Esophagus muscularis mucosa (tissue), 4 donors: ENCODE measurements at regions not wholly inside any gene's neighbourhood (a gene's known extent, or its start where the extent isn't known, plus 50 kb on each side); places are given as distances from the start of the nearest gene placed in this dataset.

Source experiments
- DNase-seq: peaks from one replicate; pipeline ENCODE4 v3.0.0-alpha.2; 2017; ENCODE audit errors: extremely low spot score
- H3K27ac ChIP-seq, 4 donors: fragments of 200-600 bp; sonication (generic); replicated peaks in 1 of 4; 1 replicate in 3 of 4; 2 replicates in 1 of 4; pipeline ENCODE4 v1.5.1; 2016 to 2019; ENCODE audit warnings: mild to moderate bottlenecking in 1 of 4
- H3K27me3 ChIP-seq, 4 donors: fragments of 200-600 bp; sonication (generic); one replicate each; pipeline versions ENCODE4 v1.5.1 to v1.6.0; 2016 to 2019
- H3K36me3 ChIP-seq, 4 donors: fragments of 200-600 bp; sonication (generic); one replicate each; pipeline ENCODE4 v1.5.1; 2016 to 2019
- H3K4me1 ChIP-seq, 4 donors: fragments of 200-600 bp; sonication (generic); one replicate each; pipeline ENCODE4 v1.5.1; 2016 to 2019
- H3K4me3 ChIP-seq, 4 donors: fragments of 200-600 bp; sonication (generic); 1 replicate in 2 of 4; 2 replicates in 2 of 4; pipeline ENCODE4 v1.5.1; 2016 to 2019; ENCODE audit warnings: mild to moderate bottlenecking in 4 of 4, moderate library complexity in 1 of 4
- H3K9me3 ChIP-seq, 4 donors: fragments of 200-600 bp; sonication (generic); 1 replicate in 3 of 4; 2 replicates in 1 of 4; pipeline ENCODE4 v1.5.1; 2016 to 2019
- CTCF ChIP-seq, 3 experiments: fragments of 200-600 bp in 2 of 3; fragments of 450-650 bp in 1 of 3; sonication (generic) in 2 of 3; IDR thresholded peaks; one replicate each; pipeline ENCODE4 v1.5.1; 2017 to 2019; ENCODE audit warnings: antibody characterized with exemption in 3 of 3, mild to moderate bottlenecking in 2 of 3, moderate library complexity in 1 of 3
- EP300 ChIP-seq: sonication (generic); formaldehyde crosslinking; IDR thresholded peaks from one replicate; pipeline ENCODE4 v1.6.1; 2017; ENCODE audit warnings: antibody characterized with exemption
- POLR2A ChIP-seq: fragments of 450-650 bp; IDR thresholded peaks from one replicate; pipeline ENCODE4 v1.6.1; 2017; ENCODE audit warnings: antibody characterized with exemption, moderate library complexity, mild to moderate bottlenecking, low read depth
- POLR2AphosphoS5 ChIP-seq, 2 donors: sonication (generic); formaldehyde crosslinking; IDR thresholded peaks; one replicate each; pipeline ENCODE4 v1.6.1; 2017; ENCODE audit warnings: antibody characterized with exemption in 2 of 2
- WGBS: methylation state at CpG from one replicate; pipeline ENCODE4 v1.1.5; 2018; 5-methylcytosine and 5-hydroxymethylcytosine counted together
- intact Hi-C: fragments of 100-400 bp; cut with DNase I; formaldehyde crosslinking; loops from one replicate; pipeline ENCODE4 v1.15.1; 2023

GRCh38 chr9:16252616-16253015 is 617.9 kb downstream of the BNC2 start:
- TF ChIP-seq EP300 (no peak), POLR2AphosphoS5 (IDR thresholded peaks at IDR 0.05) (no peak), POLR2A (no peak), CTCF (IDR thresholded peaks at IDR 0.05) (no peak)
- no peak for DNase-seq
- WGBS = 82% methylated on average over 5 of the region's 5 CpGs
- Histone ChIP-seq H3K4me3 (no peak overlapping the region), H3K4me1 (no peaks in the 10 kb centered on the region), H3K9me3 (no peaks in the 10 kb centered on the region), H3K27ac (no peak overlapping the region), H3K27me3 (no peaks in the 10 kb centered on the region), H3K36me3 (no peaks in the 10 kb centered on the region)
- intact Hi-C loops = no loop called here

GRCh38 chr9:16254674-16255073 is 615.8 kb downstream of the BNC2 start:
- TF ChIP-seq POLR2A (no peak), CTCF (IDR thresholded peaks at IDR 0.05) (no peak), POLR2AphosphoS5 (IDR thresholded peaks at IDR 0.05) (no peak), EP300 (no peak)
- Histone ChIP-seq H3K4me3 (no peak overlapping the region), H3K4me1 (no peaks in the 10 kb centered on the region), H3K36me3 (no peaks in the 10 kb centered on the region), H3K9me3 (no peaks in the 10 kb centered on the region), H3K27ac (no peak overlapping the region), H3K27me3 (no peaks in the 10 kb centered on the region)
- intact Hi-C loops = no loop called here
- WGBS = 74% methylated on average over 4 of the region's 4 CpGs
- DNase-seq = no peak

GRCh38 chr9:16255217-16255616 is 615.3 kb downstream of the BNC2 start:
- Histone ChIP-seq H3K27me3 (no peaks in the 10 kb centered on the region), H3K4me1 (no peaks in the 10 kb centered on the region), H3K36me3 (no peaks in the 10 kb centered on the region), H3K4me3 (no peak overlapping the region), H3K9me3 (no peaks in the 10 kb centered on the region), H3K27ac (no peak overlapping the region)
- no peak for DNase-seq
- no peak for TF ChIP-seq EP300
- TF ChIP-seq CTCF (IDR thresholded peaks at IDR 0.05) = no peak
- no peak for TF ChIP-seq POLR2AphosphoS5 (IDR thresholded peaks at IDR 0.05)
- no peak for TF ChIP-seq POLR2A
- intact Hi-C loops = no loop called here
- whole genome bisulfite sequencing = 79% methylated on average over 4 of the region's 4 CpGs

- H3K27me3 ChIP-seq = no peaks in the 10 kb centered on the region
- TF ChIP-seq CTCF (IDR thresholded peaks at IDR 0.05) (peak in 1 of 3 experiments; percentile 31), POLR2AphosphoS5 (IDR thresholded peaks at IDR 0.05) (no peak)
- WGBS = 83% methylated on average over 2 of the region's 2 CpGs
- H3K36me3 ChIP-seq = no peaks in the 10 kb centered on the region
- H3K4me1 ChIP-seq = no peaks in the 10 kb centered on the region
- H3K4me3 ChIP-seq = no peak overlapping the region
- no peaks in the 10 kb centered on the region for H3K9me3 ChIP-seq
- no peak overlapping the region for H3K27ac ChIP-seq
- intact Hi-C loops = no loop called here
- no peak for DNase-seq
These were observed 612.9 kb downstream of the BNC2 start for GRCh38 chr9:16257604-16258003.

- Histone ChIP-seq H3K27ac (no peak overlapping the region), H3K27me3 (no peaks in the 10 kb centered on the region), H3K4me3 (no peak overlapping the region), H3K36me3 (no peaks in the 10 kb centered on the region), H3K4me1 (no peaks in the 10 kb centered on the region), H3K9me3 (no peaks in the 10 kb centered on the region)
- TF ChIP-seq POLR2AphosphoS5 (IDR thresholded peaks at IDR 0.05) (no peak), CTCF (IDR thresholded peaks at IDR 0.05) (no peak), EP300 (no peak), POLR2A (no peak)
- intact Hi-C loops = no loop called here
- no peak for DNase-seq
- WGBS = 93% methylated on average over 12 of the region's 12 CpGs
These were observed 612.3 kb downstream of the BNC2 start for GRCh38 chr9:16258191-16258590.
